Activated CD8-positive, alpha-beta memory T cell treated with anti-CD3 and anti-CD28 coated beads for 36 hours (primary cell): ENCODE measurements at regions not wholly inside any gene's neighbourhood (a gene's known extent, or its start where the extent isn't known, plus 50 kb on each side); places are given as distances from the start of the nearest gene placed in this dataset.

Source experiments
- CTCF ChIA-PET: fragments of 350-600 bp; sonication (Branson Sonifier 250); formaldehyde crosslinking; loops from one replicate; lab custom pipeline; 2021; ENCODE audit warnings: antibody characterized with exemption; lab: Charles Lee
- POLR2A ChIA-PET: fragments of 350-600 bp; sonication (Branson Sonifier 250); formaldehyde crosslinking; loops from one replicate; lab custom pipeline; 2021; ENCODE audit warnings: antibody characterized with exemption; lab: Charles Lee

GRCh38 chr16:73237601-73238000, 189.7 kb upstream of the ZFHX3 start:
- POLR2A ChIA-PET: no interaction called here

DNA sequence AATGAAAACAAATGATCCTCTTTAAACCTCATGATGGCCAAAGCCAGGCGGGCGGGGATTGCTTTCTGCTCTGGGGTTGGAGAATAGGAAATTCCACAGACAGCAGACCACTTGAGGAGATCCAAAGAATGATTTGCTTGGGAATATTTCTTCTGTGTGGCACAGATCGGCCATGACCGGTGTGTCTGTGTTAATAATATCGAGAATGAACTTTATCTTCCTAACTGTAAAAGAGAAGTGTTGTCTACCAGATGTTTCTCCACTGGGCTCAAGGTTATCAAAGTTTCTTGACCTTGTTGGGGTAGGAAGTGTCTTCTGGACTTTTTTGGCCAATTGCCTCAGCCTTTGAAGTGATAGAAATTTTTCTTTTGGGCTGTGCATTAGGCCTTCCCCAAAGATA, 186.6 kb upstream of the ZFHX3 start:
- POLR2A ChIA-PET: no interaction called here
- CTCF ChIA-PET: no interaction called here

More at GRCh38 chr16:73237601-73238000, 189.7 kb upstream of the ZFHX3 start:
- CTCF ChIA-PET: no interaction called here

- POLR2A ChIA-PET: no interaction called here
- CTCF ChIA-PET: no interaction called here
These were observed 186.0 kb upstream of the ZFHX3 start for GRCh38 chr16:73233846-73234424.

DNA sequence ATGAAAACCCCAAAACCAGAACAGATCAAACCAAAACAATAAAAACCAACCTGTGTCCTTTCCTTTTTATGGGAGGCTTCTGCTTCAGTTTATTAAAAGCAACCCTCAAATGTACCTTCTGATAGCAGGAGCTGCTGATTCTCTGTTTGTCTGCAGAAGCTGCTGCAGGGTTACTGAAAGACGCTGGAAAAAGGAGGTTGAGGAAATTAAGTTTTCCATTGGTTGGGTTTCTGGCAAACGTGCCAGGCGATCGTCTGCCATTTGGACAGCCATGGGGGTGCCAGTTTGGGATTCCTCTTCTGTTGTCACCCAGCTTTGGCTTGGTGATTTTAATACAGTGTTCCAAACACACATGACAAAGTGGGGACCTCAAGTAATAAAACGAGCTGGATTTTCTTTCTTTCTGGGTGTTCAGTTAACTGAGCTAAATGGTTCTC, 185.4 kb upstream of the ZFHX3 start:
- POLR2A ChIA-PET: no interaction called here
- CTCF ChIA-PET: no interaction called here

DNA sequence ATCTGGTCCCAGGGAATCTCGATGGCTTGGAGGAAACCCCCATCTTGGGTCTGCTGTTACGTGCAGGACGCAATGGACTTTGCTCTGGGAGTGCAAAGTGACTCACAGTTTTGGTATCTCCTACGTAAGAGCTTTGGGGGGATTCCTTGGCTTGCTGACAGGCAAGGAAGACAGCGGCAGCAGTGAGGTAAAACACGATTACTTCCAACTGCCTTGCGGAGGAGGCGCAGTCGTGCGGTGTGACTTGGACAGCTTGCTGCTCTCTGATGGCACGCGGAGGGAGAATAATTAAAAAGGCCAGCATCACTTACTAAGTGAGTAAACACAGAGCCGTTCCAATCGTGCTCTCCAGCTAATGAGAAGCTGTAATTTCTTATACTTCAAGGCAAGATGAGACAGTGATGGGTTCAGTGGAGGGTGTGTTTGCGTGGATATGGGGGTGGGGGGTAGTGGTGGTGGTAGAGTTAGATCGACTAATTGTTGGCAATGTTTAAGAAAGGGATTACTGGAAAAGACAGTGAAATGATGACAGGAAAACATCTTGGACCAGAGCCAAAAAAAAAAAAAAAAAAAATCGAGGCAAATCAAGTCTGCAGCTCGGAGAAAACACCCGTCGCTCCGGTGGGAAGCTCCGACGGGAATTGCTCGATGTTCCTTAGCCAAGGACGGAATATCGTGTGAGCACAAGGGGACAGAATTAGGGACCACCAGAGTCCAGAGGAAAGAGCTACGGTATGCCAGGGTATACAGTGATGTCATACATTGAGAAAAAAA, 184.8 kb upstream of the ZFHX3 start:
- CTCF ChIA-PET: no interaction called here

DNA sequence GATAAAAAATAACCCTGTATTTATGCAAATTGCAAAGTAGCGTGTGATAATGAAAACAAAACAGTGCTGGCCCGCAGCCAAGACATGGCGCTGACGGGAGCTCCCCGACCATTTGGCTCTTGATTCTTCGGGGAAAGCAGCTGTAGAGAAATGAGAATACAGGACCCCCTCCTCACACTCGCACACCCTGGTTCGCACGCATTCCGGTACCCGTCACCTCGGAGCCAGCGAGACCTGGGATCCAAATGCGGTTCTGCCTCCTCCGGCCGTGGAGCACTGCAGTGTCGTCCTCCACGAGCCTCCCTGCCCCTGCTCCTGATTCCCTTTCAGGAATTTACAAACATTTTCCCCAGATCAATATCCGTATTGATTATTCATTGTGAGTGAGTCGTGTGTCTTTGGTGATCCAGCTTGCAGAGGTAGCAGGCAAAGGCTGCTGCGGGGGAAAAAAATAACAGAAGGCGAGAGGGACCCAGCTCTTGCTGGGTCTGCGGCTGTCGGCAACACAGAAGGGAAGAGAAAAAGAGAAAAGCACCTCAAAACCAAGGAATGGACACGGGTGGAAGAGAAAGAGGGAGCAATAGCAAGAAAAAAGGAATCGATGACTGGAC, 184.1 kb upstream of the ZFHX3 start:
- ChIA-PET CTCF (no interaction called here), POLR2A (no interaction called here)

More for the DNA sequence above, 184.8 kb upstream of the ZFHX3 start:
- POLR2A ChIA-PET: no interaction called here

DNA sequence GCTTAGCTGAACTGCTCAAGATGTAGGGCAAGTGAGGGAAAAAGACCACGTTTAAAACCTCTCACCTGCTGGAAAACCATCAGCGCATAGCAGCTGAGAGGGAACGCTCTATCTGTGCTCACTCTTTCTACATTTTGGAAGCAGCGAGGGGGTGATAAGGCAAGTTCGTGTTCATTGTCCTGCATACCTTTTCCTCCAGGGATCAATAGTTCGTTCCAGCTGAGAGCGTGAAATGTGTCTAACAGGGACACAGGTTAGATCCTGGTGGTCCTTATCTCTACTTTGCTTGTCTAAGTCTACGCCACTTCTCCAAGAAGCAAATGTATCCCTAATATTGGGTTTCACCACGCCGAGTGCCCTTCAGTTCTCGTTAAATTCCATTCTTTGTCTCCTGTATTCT, 183.5 kb upstream of the ZFHX3 start:
- CTCF ChIA-PET: no interaction called here
- POLR2A ChIA-PET: no interaction called here

- POLR2A ChIA-PET: no interaction called here
These were observed 182.7 kb upstream of the ZFHX3 start for GRCh38 chr16:73230651-73231050.

GRCh38 chr16:73228649-73229048, 180.7 kb upstream of the ZFHX3 start:
- ChIA-PET POLR2A (no interaction called here), CTCF (no interaction called here)

More at GRCh38 chr16:73230651-73231050, 182.7 kb upstream of the ZFHX3 start:
- CTCF ChIA-PET: no interaction called here

DNA sequence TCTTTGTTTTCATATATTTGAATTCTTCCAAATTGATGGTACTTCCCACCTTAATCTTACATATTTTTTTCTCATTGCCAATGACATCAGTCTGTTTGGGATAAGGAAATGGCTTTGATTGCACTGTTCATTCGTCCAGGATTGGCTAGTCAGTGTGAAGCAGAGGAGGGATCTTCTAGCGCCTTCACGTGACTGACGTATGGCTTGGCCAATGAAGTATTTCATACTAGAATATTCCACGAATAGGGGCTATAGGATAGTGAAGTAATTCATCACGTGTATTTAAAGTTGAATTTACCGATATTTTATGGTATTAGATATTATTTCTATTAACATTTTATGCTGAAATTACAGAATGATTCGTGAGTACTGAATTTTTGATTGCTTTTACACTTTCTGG, 178.7 kb upstream of the ZFHX3 start:
- CTCF ChIA-PET: no interaction called here
- POLR2A ChIA-PET: no interaction called here

DNA sequence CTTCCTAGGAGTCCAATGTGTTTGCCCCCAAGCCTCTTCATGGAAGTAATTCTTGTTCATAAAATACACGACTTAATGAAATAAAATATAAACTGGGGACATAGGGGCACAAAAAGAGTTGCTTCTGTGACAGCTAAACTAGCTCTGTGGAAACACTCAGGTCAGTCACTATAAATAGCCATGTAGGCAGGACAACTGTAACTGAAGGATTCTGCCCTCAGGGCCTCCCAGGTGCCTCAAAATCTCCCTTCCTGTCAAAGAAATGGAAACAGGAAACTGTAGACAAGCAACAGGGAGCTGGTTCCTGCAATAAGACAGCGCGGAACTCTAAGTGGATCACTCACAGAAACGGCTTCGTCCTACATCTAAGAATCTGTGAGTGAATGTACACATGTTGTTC, 178.1 kb upstream of the ZFHX3 start:
- CTCF ChIA-PET: no interaction called here
- POLR2A ChIA-PET: no interaction called here

- CTCF ChIA-PET: no interaction called here
These were observed 172.9 kb upstream of the ZFHX3 start for GRCh38 chr16:73220836-73221235.

GRCh38 chr16:73219176-73219575, 171.2 kb upstream of the ZFHX3 start:
- POLR2A ChIA-PET: no interaction called here
- CTCF ChIA-PET: no interaction called here

More at GRCh38 chr16:73220836-73221235, 172.9 kb upstream of the ZFHX3 start:
- POLR2A ChIA-PET: no interaction called here

- ChIA-PET CTCF (no interaction called here), POLR2A (no interaction called here)
These were observed 169.7 kb upstream of the ZFHX3 start for GRCh38 chr16:73217654-73218053.

GRCh38 chr16:73216932-73217331, 169.0 kb upstream of the ZFHX3 start:
- POLR2A ChIA-PET: no interaction called here

DNA sequence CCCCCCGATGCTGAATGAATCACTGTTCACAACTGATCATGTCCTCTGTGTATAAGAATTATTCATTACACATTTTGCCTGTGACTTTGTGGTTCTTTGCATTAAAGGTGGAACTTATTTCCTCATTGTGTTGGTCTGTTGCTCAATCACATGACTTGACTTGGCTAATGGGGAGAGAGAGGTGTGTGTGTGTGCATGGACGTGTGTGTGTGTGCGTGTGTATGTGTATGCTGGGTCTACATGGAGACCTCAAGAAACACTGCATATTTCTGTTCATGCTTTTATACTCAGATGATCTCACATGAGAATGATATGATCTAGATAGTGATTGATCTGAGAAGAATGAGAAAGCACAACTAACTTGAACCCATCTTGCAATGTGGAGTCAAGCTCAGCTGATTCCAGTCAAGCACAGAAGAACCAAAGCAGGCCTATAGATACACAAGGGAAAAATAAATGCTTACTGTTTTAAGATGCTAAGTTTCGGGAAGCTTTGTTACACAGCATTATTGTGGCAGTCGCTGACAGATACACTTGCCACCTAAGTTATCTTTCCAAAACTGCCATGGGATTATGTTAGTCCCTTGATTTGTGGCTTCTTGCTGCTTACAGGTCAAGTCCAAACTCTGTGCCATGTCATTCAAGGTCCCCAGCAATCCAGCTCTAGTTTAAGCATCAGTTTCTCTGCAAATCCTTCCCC, 167.9 kb upstream of the ZFHX3 start:
- CTCF ChIA-PET: no interaction called here
- POLR2A ChIA-PET: no interaction called here

More at GRCh38 chr16:73216932-73217331, 169.0 kb upstream of the ZFHX3 start:
- CTCF ChIA-PET: interaction anchor here (0.7 kb wide), 1 partner anchor 11 kb away, joined by 4 read pairs; no protein-coding TSS in a partner anchor

DNA sequence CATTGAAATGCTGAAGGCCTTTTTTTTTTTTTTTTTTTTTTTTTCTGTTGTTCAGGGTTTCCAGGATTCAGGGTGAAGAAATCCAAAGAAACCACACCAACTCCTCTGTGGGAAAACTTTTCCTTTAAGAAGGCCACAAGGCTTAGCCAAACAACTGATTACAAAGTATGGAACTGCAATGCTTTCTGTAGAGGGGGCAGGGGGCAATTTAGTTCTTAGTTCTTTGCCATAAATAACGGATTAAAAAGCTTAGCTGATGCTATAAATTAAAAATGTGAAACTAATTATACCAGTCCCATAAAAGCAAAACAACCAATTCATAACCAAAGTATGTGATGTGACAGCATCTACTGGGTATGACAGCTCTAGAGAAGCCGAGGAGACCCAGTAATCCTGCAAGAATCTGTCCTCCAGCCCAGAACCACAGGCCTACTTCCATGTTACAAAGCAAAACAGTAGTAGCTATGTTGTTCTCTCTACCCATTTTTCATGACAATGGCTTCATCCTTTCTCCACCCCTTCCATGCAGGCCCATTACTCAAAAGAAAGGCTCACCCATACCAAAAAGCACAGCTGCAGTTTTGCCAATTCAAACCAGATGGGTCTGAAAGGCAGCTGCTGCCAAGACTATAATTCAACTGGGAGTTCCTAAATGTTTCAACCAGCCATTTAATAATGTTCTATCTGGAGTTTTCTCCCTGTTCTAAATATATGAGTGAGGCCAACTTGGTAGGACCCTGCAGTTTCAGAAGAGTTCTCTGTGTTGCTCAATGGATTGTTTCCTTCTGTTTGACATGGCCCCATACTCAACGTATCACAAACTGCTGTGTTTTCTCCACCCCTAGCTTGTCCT, 167.1 kb upstream of the ZFHX3 start:
- ChIA-PET POLR2A (no interaction called here), CTCF (no interaction called here)

- POLR2A ChIA-PET: no interaction called here
- CTCF ChIA-PET: no interaction called here
These were observed 166.0 kb upstream of the ZFHX3 start for GRCh38 chr16:73213732-73214455.

- ChIA-PET CTCF (no interaction called here), POLR2A (no interaction called here)
These were observed 164.5 kb upstream of the ZFHX3 start for GRCh38 chr16:73212431-73212830.
